Umbilical cord (tissue), 1 donor: ENCODE measurements at regions not wholly inside any gene's neighbourhood (a gene's known extent, or its start where the extent isn't known, plus 50 kb on each side); places are given as distances from the start of the nearest gene placed in this dataset.

Experiments
- DNase-seq: peaks from one replicate; pipeline ENCODE4 v3.0.0-alpha.2; 2015; ENCODE audit warnings: low spot score

GRCh38 chr20:4303136-4303535, 54.0 kb upstream of the ADRA1D start:
- no peak for DNase-seq

- no peak for DNase-seq
Measured at GRCh38 chr20:4300921-4301320, 51.8 kb upstream of the ADRA1D start.

GRCh38 chr20:4300401-4300800, 51.3 kb upstream of the ADRA1D start:
- DNase-seq: no peak

GRCh38 chr20:4299773-4300172, 50.7 kb upstream of the ADRA1D start:
- no peak for DNase-seq

GRCh38 chr20:4299216-4299615, 50.1 kb upstream of the ADRA1D start:
- no peak for DNase-seq
